GM19193 (cell line): ENCODE measurements at regions not wholly inside any gene's neighbourhood (a gene's known extent, or its start where the extent isn't known, plus 50 kb on each side); places are given as distances from the start of the nearest gene placed in this dataset.

Source experiments
- POLR2A ChIP-seq: IDR thresholded peaks from 4 replicates; pipeline ENCODE4 v1.6.1; 2011; ENCODE audit not compliant: insufficient read depth, insufficient read length; ENCODE audit errors: extremely low read depth

GRCh38 chr2:133791191-133791590 lies 222.9 kb upstream of the NCKAP5 start:
- no peak for TF ChIP-seq POLR2A

DNA sequence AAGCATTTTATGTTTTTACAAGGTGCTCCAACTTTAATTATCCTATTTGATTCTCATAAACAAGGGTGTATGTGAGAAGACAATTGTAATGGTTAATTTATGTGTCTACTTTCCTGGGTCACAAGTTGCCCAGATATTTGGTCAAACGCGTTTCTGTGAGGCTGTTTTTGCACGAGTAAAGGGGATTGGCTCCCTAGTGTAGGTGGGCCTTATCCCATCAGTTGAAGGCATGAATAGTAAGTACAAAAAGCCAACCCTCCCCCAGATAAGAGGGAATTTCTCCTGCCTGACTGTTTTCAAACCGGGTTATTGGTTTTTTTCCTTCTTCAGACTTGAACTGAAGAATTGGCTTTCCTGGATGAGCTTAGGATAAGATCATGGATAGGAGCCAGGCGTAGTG lies 224.0 kb upstream of the NCKAP5 start:
- TF ChIP-seq POLR2A, result no peak

DNA sequence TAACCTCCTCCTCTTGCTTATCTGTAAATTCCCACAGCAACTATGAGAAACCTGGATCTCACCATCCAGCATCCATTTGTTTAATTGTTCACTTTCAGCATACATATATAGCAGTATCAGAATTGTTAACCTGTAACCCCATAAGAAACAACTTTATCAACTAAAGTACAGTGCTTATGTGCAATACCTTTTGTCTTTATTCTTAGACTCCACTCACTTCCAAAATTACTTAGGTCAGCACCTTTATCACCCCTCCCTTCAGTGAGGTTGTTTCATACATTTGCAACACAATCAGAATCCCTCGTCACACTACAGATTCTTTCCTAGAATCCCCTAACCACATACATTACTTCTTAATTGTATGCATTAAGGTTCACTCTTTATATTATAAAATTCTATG lies 225.9 kb upstream of the NCKAP5 start:
- no peak for TF ChIP-seq POLR2A

DNA sequence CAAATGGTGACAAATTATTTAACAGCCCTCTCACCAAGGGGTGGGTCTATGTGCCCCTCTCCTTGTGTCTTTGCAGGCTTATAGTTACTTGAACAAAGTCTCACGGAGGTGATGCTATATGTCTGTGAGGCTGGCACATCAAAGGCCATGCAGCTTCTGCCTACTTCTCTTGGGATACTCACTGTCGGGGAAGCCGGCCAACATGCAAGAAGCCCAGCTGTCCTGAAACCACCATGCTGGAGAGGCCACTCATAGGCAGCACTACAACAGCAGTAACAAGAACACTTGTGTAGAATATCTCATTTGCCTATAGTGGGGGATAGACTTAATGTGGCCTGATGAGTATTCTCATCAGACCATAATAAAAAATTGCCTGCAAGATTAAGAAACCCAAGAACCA lies 233.7 kb upstream of the NCKAP5 start:
- no peak for TF ChIP-seq POLR2A

DNA sequence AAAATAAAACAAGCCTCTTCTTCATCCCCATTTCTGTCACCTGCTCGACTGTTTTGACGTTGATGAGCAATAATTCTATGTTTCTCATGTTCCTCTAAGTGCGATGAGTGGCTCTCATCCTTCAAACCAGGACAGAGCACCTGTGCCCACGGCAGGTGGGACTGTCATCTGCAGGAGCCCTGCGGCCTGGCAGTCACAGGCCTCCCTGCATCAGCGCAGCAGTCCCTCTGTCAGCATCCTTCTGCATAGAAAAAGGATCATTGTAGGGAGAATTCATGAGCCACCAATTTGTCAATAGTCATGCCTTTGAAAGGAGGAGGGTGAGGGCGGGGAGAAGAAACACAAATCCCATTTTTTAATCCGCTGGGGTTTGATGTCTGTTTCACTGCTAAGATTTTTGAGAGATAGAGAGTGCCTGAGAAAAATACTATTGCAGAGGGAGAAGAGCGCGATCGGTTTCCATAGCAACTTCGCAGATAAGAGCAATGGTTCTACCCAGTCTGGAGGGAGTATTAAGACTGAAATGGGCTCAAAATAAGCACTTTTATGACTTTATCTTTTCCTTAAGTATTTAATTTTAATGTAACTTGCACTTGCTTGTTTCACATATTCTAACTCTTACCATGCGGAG lies 234.3 kb upstream of the NCKAP5 start:
- TF ChIP-seq POLR2A, result no peak

- TF ChIP-seq POLR2A, result no peak
Measured at GRCh38 chr2:133806564-133806963, 238.3 kb upstream of the NCKAP5 start.

- no peak for TF ChIP-seq POLR2A
Measured at GRCh38 chr2:133809485-133809884, 241.2 kb upstream of the NCKAP5 start.

DNA sequence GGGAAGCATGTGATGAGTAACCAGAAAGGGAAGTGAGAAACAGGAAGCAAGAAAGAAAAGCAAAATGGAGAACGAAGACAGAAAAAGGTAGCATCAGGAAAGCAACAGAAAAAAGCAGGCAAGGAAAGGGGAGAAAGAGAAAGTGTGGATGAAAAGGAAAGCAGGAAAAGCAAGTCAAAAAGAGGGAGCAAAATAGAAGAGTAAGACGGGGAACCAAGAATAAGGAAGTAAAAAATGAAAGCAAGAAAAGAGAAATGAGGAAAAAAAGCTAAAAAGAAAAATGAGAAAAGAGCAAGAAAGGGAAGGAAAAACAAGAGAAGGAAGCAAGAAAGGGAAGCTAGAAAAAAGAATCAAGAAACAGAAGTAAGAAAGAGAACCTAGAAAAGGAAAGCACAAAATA lies 242.3 kb upstream of the NCKAP5 start:
- no peak for TF ChIP-seq POLR2A

DNA sequence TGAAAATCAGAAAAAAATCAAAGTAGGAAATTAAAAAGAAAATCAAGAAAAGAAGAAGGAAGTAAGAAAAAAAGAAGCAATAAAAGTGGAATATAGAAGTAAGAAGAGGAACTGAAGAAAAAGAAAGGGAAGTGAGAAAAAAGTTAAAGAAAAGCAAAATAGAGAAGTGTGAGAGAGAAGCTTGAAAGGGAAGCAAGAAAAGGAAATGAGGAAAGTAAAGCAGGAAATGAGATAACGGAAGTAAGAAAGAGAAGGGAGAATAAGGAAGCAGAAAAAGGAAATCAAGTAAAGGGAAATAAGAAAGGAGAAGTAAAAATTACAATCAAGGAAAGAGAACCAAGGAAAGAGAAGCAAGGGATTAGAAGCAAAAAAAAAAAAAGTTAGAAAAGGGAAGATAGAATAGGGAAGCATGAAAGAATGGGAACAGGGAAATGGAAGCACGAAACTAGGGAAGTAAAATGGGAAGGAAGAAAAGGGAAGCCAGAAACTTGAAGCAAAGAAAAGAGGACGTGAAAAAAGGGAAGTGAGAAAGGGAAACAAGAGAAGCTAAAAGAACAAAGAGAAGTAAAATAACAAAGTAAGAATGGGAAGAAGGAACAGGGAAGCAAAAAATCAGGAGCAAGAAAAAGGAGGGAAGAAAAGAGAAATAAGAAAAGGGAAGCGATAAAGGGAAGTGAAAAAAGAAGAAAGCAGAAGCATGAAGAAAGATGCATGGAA lies 243.3 kb upstream of the NCKAP5 start:
- TF ChIP-seq POLR2A, result no peak

DNA sequence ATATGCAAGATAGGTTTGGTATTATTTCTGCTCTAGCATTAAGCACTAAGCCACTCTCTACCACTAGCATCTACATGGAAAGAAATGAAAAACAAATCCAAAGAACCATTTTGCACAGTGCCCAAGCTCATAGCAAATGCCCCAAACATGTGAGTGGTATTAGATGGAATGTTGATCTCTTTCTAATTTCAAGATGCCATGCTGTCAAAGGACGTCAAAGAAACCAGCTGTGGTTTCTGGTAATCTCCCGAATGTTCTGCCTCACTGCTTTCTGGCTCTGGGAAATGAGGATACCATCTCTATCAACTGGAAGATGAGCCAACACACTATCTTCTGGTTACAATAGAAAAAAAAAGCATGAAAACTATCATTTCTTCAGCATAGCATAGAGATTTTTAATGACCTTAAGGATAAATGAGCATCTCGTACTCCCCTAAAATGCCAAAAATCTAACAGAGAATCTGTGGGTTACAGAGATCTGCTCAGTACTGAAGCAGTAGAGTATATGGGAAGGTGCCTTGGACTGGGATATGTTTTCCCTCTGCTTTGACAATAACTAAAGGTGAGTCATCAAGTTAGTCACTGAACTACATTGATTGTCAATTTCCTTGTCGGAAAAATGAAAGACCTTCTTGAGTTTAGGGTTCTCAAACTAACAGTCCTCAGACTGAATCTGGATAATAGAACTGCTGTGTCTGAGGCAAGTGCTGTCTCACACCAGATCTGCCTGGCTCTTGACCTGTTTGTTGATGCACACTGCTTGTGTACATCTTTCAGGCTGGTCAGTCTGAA lies 244.8 kb upstream of the NCKAP5 start:
- no peak for TF ChIP-seq POLR2A

- no peak for TF ChIP-seq POLR2A
Measured at GRCh38 chr2:133814890-133815289, 246.6 kb upstream of the NCKAP5 start.

- TF ChIP-seq POLR2A, result no peak
Measured at GRCh38 chr2:133816037-133816436, 247.8 kb upstream of the NCKAP5 start.

DNA sequence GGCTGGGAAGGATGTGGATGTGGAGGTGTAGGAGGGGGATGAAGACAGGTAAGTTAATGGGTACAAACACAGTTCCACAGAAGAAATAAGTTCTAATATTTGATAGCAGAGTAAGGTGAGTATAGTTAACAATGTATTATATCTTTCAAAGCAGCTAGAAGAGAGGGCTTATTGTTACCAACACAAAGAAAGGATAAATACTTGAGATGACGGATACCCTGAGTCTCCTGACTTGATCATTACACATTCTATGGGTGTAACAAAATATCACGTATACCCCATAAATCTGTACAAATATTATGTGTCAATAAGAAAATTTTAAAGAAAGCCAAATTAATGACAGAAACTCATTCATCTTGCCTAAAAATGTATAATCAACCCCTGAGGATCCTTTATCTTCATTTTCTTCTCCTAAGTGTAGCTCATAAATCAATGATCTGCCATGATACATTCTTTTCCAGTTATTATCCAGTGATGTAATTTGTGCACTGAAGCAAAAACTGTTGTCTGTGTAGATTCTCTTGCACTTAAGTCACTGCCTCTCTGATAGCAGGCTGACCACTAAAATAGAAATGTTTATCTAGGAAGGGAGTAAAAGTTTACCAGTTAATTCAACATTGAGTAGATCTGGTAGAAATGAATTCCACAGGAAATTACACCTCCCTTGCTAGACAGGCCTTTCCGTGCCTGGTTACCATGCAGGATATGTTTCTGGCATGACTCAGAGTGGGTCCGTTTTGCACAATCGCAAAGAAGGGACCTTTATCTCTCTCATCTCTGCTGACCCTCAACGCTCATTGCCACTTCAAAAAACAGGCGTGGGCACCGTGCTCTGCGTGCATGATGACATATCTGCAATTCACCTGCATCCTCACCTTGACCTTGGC lies 249.7 kb upstream of the NCKAP5 start:
- no peak for TF ChIP-seq POLR2A

DNA sequence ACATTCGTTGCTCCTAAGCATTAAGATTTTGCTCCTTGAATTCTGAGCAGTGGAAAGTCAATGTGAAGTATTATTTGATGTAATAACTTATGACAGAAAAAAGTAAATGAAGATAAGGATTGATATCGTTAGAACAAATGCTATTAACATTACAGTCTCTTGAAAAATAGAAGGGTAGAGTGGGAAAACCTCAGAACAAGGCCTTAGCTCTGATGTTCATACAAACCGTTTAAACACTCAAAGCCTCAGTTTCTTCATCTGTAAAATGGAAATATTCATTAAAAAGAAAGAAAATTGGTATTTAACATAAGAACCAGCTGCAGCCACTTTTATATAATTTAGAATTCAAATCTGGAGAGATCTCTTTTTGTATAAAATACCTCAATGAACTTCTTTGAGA lies 250.4 kb upstream of the NCKAP5 start:
- TF ChIP-seq POLR2A, result no peak

DNA sequence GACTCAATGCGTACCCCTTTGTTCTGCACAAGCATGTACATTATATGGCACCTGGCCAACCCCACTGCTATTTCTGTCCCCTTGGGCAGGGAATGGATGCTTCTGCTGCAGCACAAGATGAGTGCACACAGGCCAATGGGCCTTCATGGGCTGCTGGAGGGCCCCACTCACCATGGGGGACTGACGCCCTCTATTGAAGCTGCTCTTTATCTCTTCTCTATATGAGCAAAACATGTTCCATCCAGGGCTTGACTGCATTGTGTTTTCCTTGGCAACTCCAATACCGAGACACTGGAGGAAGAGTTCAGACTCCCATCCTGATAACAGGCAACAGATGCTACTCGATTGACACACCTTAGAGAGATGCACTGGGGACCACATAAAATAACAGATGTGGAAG lies 251.6 kb upstream of the NCKAP5 start:
- no peak for TF ChIP-seq POLR2A

- no peak for TF ChIP-seq POLR2A
Measured at GRCh38 chr2:133821107-133821760, 253.0 kb upstream of the NCKAP5 start.
